ENCODE measurements at regions not wholly inside any gene's neighbourhood (a gene's known extent, or its start where the extent isn't known, plus 50 kb on each side); places are given as distances from the start of the nearest gene placed in this dataset.

GRCh38 chr3:160136421-160136820, 88.8 kb upstream of the C3orf80 start:
- H3K9me3 Mint-ChIP-seq (ENCODE audit: low read depth): no peaks in the 10 kb centered on the region
- no peak for DNase-seq (ENCODE audit: low spot score, unreplicated experiment)
- H3K36me3 Mint-ChIP-seq (ENCODE audit: insufficient read depth): no peaks in the 10 kb centered on the region

GRCh38 chr3:160139291-160139690, 85.9 kb upstream of the C3orf80 start:
- peaks cover 4% of the 10 kb centered on the region for H3K27me3 Mint-ChIP-seq
- no peak overlapping the region for H3K27ac Mint-ChIP-seq
- no peaks in the 10 kb centered on the region for H3K36me3 Mint-ChIP-seq (ENCODE audit: insufficient read depth)
- no peak overlapping the region for H3K4me3 Mint-ChIP-seq (ENCODE audit: low read depth)
- DNase-seq (ENCODE audit: low spot score, unreplicated experiment): no peak
- peaks cover 8% of the 10 kb centered on the region for H3K9me3 Mint-ChIP-seq (ENCODE audit: low read depth)
- H3K4me1 Mint-ChIP-seq (ENCODE audit: low read depth): peaks cover 2% of the 10 kb centered on the region
- TF ChIP-seq CTCF (IDR thresholded peaks at IDR 0.05; ENCODE audit: unreplicated experiment): no peak

More at GRCh38 chr3:160136421-160136820, 88.8 kb upstream of the C3orf80 start:
- peaks cover 4% of the 10 kb centered on the region for H3K27me3 Mint-ChIP-seq
- H3K4me1 Mint-ChIP-seq (ENCODE audit: low read depth): peaks cover 2% of the 10 kb centered on the region
- H3K27ac Mint-ChIP-seq: no peak overlapping the region
- no peak for TF ChIP-seq CTCF (IDR thresholded peaks at IDR 0.05; ENCODE audit: unreplicated experiment)
- no peak overlapping the region for H3K4me3 Mint-ChIP-seq (ENCODE audit: low read depth)

GRCh38 chr3:160140756-160141155, 84.5 kb upstream of the C3orf80 start:
- Mint-ChIP-seq H3K9me3 (ENCODE audit: low read depth) (peaks cover 8% of the 10 kb centered on the region), H3K27ac (no peak overlapping the region), H3K36me3 (ENCODE audit: insufficient read depth) (no peaks in the 10 kb centered on the region), H3K27me3 (peaks cover 2% of the 10 kb centered on the region), H3K4me1 (ENCODE audit: low read depth) (peaks cover 2% of the 10 kb centered on the region), H3K4me3 (ENCODE audit: low read depth) (no peak overlapping the region)
- no peak for DNase-seq (ENCODE audit: low spot score, unreplicated experiment)
- no peak for TF ChIP-seq CTCF (IDR thresholded peaks at IDR 0.05; ENCODE audit: unreplicated experiment)

GRCh38 chr3:160141485-160142185, 83.6 kb upstream of the C3orf80 start:
- Mint-ChIP-seq H3K27me3 (no peaks in the 10 kb centered on the region), H3K9me3 (ENCODE audit: low read depth) (peaks cover 8% of the 10 kb centered on the region), H3K4me1 (ENCODE audit: low read depth) (peaks cover 2% of the 10 kb centered on the region), H3K27ac (no peak overlapping the region), H3K36me3 (ENCODE audit: insufficient read depth) (no peaks in the 10 kb centered on the region), H3K4me3 (ENCODE audit: low read depth) (no peak overlapping the region)
- no peak for TF ChIP-seq CTCF (IDR thresholded peaks at IDR 0.05; ENCODE audit: unreplicated experiment)
- no peak for DNase-seq (ENCODE audit: low spot score, unreplicated experiment)

- Mint-ChIP-seq H3K4me3 (ENCODE audit: low read depth) (no peak overlapping the region), H3K36me3 (ENCODE audit: insufficient read depth) (no peaks in the 10 kb centered on the region), H3K27ac (no peak overlapping the region), H3K27me3 (no peaks in the 10 kb centered on the region), H3K4me1 (ENCODE audit: low read depth) (peaks cover 2% of the 10 kb centered on the region), H3K9me3 (ENCODE audit: low read depth) (peaks cover 11% of the 10 kb centered on the region)
- no peak for DNase-seq (ENCODE audit: low spot score, unreplicated experiment)
- TF ChIP-seq CTCF (IDR thresholded peaks at IDR 0.05; ENCODE audit: unreplicated experiment): no peak
Observed at GRCh38 chr3:160143482-160143881, 81.7 kb upstream of the C3orf80 start.
